ENCODE measurements at regions not wholly inside any gene's neighbourhood (a gene's known extent, or its start where the extent isn't known, plus 50 kb on each side); places are given as distances from the start of the nearest gene placed in this dataset.
"Not testable (repeated sequence)": the region's sequence is repeated elsewhere in the genome, so short reads cannot be mapped to it uniquely, and the experiment has no call there.

- TF ChIP-seq CTCF (conservative IDR thresholded peaks at IDR 0.05; ENCODE audit: low read depth, low read length); POLR2A (IDR thresholded peaks at IDR 0.05; ENCODE audit: low read depth, low read length); RCOR1 (IDR thresholded peaks at IDR 0.05; ENCODE audit: insufficient replicate concordance, low read length); RAD21 (IDR thresholded peaks at IDR 0.05; ENCODE audit: low read length); CEBPB (IDR thresholded peaks at IDR 0.05; ENCODE audit: low read depth, low read length); RFX5 (IDR thresholded peaks at IDR 0.05; ENCODE audit: low read depth, low read length): not testable (repeated sequence)
Observed at GRCh38 chr15:84120903-84121302, 114.7 kb upstream of the GOLGA6L4 start.
